ENCODE measurements at regions not wholly inside any gene's neighbourhood (a gene's known extent, or its start where the extent isn't known, plus 50 kb on each side); places are given as distances from the start of the nearest gene placed in this dataset.
"Not testable (repeated sequence)": the region's sequence is repeated elsewhere in the genome, so short reads cannot be mapped to it uniquely, and the experiment has no call there.

DNA sequence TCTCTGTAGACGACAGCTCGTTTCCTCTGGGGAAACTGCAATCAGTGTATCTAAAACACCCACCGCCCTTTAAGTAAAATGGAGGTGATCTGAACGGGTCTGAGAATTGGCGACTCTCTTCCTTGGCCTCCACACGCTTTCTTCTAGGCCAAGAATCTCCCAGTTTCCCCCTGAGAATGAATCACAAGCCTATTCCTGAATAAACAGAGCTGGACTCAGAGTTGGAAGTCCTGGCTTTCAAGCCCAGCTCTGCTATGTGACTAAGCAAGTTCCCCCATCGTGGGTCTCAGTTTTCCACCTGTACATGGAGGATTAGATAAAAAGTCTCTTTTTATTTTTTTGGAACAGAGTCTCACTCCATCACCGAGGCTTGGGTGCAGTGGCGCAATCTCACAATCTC, 200.4 kb downstream of the MN1 start:
- intact Hi-C loops (cut with DNase I): no loop called here
- no peak for ATAC-seq

DNA sequence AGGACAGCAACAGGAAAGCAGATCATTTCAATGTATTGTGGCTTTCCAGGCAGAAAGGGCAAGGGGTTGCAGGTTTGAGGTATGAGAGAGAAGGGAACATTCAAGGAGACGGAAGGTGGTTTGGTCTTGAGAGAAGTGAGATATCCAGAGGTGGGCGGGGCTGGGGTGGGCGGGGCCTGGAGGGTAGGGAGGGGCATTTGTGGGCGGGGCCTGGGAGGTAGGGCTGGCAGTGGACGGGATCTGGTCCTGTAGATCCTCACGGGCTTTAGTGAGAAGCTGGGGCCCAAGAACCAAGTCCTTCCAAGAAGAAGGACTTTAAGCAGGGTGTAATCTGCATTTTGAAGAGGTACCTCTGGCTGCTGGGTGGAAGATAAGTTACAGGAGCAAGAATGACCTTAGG, 199.2 kb downstream of the MN1 start:
- intact Hi-C loops (cut with DNase I): no loop called here
- DNase-seq (ENCODE audit: missing footprints) (no peak), ATAC-seq (no peak)

More for the DNA sequence above, 200.4 kb downstream of the MN1 start:
- no peak for DNase-seq (ENCODE audit: missing footprints)

DNA sequence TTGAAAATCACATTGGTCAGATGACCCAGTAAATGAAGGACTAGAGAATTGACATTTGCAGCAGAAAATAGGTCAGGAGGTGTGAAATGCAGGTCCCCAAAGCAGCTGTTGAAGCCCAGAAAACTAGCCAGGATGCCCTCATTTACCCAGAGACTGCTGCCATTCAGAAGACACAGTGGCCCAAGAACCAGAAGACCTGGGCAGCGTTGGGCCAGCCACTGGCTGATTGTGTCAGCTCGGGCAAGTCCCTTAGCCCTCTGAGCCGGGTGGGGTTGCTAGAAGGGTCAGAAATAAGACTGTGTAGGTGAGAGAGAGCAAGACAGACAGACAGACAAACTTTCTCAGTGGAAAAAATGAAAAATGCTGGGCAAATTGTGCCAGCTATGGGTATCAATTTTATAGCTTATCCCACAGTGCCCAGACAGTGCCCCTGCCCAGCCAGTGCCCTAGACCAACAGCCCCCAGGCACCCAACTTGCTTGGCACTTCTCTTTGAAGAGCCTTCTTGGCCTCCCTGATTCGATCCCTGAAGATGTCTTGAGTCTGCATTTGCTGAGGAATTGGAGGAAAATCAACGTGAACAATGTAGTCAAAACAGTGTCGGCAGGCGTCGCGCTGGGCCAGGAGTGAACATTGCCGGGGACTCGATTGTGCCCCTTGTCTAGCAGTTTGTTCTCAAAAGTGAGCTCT, 198.3 kb downstream of the MN1 start:
- DNase-seq (ENCODE audit: missing footprints) (no peak), ATAC-seq (no peak)
- intact Hi-C loops (cut with DNase I): no loop called here

DNA sequence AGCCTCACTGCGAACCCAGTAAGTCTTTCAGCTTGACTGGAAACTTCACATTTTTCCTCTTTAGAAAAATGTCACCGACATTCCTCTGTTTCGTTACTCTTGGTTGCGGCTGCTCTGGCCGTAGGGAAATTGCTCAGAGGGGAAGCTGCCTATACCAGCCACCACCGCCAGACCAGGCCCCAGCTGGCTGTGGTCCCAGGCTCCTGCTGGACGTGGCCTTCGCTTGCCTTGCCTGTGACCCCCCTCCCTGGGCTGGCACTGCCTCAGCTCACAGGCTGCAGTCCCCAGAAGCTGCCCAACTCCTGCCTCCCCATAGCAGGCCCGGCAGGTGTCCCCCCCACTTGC, 197.8 kb downstream of the MN1 start:
- intact Hi-C loops (cut with DNase I): no loop called here
- ATAC-seq (no peak), DNase-seq (ENCODE audit: missing footprints) (no peak)

DNA sequence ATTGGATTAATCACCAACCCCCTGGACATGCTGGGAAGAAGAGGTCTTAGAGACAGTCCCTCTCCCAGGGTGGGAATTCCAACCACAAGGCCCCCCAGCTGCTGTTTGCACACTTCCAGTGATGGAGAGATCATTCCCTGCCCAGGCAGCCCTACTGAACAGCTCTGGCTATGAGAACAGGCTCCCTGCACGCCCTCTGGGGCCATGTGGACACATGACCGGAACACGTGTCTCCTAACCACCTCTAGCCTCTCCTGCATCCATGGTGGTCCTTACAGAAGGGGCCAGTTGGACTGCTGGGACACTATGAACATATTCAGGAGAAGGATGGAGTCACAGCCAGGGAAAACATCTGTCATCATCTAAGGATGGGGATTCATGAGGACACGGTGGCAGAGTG, 196.2 kb downstream of the MN1 start:
- DNase-seq (ENCODE audit: missing footprints): no peak
- ATAC-seq: no peak
- intact Hi-C loops (cut with DNase I): no loop called here

DNA sequence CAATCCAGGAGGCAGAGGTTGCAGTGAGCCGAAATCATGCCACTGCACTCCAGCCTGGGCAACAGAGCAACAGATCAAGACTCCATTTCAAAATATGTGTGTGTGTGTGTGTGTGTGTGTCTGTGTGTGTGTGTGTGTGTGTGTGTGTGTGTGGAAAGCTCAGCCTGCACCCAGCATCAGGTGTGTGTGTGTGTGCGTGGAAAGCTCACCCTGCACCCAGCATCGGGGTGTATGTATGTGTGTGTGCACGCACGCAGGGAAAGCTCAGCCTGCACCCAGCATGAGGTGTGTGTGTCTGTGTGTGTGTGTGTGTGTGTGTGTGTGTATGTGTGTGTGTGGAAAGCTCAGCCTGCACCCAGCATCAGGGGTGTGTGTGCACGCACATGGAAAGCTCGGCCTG, 193.8 kb downstream of the MN1 start:
- DNase-seq (ENCODE audit: missing footprints); intact Hi-C loops (cut with DNase I); ATAC-seq: not testable (repeated sequence)

DNA sequence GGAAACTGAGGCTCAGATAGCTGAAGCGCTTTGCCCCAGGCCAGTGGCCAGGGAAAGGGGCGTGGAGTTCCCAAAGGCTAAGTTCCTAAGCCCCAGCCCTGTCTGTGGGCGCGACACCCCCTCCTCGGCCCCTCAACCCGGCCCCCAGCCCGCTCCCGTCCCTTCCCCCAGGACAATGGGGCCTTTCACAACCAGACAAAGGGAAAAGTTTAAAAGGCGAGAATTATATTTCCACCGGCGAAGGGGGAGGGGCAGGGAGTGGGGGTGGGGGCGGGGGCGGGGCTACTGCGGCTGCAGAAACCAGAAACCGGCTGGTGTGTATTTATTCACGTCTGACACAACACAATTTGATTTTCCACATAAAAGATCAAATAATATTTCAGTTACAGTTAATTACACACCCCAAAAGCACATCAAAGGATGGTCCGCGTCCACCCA, 192.1 kb downstream of the MN1 start:
- DNase-seq (ENCODE audit: missing footprints) (no peak), ATAC-seq (no peak)
- intact Hi-C loops (cut with DNase I): no loop called here

DNA sequence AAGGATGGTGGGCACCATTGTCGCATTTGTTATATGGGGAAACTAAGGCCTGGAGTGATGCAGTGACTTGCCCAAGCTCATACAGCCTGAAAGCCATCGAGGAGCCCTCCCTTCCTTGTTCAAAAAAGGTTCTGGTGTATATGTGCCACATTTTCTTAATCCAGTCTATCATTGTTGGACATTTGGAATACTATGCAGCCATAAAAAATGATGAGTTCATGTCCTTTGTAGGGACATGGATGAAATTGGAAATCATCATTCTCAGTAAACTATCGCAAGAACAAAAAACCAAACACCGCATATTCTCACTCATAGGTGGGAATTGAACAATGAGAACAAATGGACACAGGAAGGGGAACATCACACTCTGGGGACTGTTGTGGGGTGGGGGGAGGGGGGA, 191.4 kb downstream of the MN1 start:
- ATAC-seq; intact Hi-C loops (cut with DNase I); DNase-seq (ENCODE audit: missing footprints): not testable (repeated sequence)

DNA sequence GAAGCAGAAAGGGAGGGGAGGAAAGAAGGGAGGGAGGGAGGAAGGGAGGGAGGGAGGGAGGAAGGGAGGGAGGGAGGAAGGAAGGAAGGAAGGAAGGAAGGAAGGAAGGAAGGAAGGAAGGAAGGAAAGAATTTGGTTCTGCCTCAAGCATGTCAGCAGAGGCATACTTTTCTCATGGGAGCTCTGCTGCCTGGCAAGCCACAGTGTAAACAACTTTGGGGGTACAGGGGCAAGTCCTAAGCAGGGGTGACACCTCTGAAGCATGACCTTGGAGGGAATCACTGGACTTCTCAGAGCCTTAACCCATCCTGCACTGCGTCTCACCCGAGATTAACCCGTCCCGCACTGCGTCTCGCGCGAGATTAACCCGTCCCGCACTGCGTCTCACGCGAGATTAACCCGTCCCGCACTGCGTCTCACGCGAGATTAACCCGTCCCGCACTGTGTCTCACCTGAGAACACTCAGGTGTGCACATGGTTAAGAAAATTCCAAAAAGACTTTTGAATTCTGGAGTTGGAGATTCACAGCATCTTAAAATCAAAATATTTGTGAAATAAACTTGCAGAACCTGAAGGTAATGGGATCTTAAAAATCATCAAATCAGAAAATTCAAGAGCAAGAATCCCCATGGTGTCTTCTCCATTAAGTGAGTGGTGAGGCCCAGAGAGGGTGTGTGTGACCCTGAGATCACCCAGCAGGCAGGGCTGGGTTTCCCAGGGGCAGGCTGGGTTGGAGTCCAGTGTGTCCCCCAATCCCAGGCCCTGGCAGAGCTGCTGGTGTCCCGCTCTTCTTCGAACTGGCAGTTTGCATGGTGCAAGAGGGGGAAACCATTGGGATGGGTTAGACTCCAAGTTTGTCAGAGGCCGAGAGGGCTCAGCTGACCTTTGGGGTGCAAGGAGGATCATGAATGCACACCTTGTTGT, 190.4 kb downstream of the MN1 start:
- ATAC-seq (no peak), DNase-seq (ENCODE audit: missing footprints) (no peak)
- intact Hi-C loops (cut with DNase I): no loop called here

DNA sequence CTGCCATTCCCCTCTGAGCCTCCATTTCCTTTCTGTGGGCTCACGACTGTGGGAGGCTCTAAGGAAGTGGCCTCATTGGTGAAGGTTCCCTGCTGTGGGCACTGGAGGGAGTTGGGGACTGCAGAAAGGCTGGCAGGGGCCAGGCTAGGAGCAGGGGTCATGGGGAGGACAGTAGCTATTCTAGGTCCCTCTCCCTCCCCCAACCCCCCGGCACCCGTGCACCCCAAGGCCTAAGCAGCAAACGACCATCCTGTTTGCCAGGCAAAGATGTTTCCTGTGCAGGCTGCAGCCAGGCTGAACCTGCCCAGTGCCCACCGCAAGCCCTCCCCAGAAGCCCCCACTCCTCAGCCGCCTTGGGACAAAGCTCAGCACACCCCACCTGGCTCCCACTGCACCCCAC, 189.4 kb downstream of the MN1 start:
- intact Hi-C loops (cut with DNase I): no loop called here
- DNase-seq (ENCODE audit: missing footprints): no peak
- no peak for ATAC-seq

DNA sequence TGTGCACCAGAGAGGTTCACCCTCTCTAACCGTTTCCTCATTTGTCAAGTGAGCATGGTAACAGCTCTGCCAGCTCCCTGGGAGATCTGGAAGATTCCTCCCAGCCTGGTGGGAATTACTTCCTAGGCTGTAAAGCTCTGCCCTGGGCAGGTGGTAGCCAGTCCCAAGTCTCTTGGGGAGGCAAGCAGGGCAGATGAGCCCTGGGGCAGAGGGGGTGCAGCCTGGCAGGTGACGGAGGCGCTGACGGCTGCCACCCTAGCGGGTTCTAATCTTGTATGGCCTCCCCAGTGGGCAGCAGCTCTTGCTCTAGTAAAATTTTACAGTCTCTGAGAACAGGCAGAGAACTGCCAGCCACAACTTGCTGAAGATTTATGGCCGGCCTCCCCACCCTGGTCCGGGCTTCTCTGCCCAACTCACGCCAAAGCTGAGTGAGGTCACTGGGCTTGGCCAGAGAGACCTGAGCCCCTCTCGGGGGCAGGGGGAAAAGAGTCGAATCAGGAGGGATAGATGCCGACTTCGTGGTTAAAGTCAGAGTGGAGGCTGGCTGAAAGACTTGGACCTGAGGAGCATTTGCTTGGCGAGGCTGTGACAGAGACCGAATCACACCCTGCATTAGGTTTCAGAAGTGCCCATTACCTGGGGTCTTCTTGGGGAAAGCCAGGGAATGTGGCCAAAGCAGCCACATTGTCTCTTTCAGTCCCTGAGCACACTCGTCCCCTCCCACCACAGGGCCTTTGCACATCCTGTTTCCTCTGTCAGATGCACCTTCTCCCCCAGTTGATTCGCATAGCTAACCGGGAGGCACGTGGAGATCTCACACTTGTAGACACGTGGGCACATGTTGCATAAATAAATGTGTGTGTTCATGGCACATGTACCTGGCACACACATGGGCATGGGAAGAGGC, 188.2 kb downstream of the MN1 start:
- ATAC-seq (no peak), DNase-seq (ENCODE audit: missing footprints) (no peak)
- intact Hi-C loops (cut with DNase I): no loop called here

DNA sequence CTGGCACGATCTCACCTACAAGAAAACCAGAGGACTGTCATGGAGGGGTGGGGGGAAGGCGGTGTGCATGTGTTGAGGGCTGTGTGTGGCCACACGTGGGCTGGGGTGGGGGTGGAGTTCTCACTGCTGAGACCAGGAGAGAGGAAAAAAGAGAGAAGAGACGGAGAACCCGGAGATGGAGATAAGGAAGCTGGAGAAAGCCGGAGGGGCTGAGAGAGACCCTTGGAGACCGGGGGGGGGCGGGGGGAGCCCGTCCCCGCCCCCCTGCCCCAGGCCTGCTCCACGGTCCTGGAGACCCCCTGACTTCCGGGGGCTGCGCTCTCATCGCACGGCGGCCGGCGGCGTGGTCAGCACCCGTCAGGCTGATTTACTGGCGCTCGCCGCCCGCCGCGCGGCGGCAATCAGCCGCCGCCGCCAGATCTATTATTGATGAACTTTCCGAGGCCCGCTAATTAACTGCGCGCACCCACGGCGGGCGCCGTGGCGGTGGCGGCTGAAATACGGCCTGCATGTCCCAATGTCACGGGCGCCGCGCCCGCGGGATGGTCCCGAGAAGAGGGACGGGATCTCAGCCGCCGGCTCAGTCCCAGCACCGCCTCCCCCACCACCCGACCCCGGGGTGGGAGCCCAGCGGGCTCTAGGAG, 187.4 kb downstream of the MN1 start:
- no peak for DNase-seq (ENCODE audit: missing footprints)
- ATAC-seq: no peak
- intact Hi-C loops (cut with DNase I): no loop called here

DNA sequence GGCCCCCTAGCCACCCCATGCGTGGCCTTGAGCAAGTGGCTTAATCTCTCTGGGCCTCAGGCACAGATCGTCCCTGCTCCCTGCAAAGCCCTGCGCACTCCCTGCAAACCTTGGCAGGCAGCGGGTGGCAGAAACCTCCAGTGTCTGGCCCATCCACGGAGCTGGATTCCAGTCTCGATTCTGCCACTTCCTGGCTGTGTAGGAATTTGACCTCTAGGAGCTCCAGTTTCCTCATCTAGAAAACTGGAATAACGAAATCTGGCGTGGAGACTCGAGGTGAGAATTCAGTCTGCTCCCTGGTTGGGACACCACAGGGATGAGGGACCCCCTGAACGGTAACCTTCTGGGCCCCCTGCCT, 186.9 kb downstream of the MN1 start:
- no peak for ATAC-seq
- DNase-seq (ENCODE audit: missing footprints): no peak

DNA sequence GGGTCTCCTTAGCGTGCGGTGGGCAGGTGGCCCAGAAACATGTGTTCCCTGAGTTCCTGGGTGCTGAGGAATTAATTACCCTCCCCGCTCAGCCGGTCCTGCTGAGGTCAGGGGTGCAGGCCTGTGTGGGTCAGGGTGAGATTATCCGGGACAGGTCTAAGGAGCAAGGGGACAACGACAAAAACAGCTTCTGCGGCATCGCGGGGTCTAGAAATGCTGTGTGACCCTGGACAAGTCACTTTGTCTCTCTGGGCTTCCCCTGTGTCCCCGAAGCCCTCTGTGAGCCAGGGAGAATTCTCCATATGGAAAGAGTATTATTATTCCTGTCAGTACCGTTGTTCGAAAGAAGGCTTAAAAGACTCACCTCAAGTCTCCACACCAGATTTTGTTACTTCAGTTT, 186.1 kb downstream of the MN1 start:
- intact Hi-C loops (cut with DNase I): no loop called here

More for the DNA sequence above, 186.9 kb downstream of the MN1 start:
- intact Hi-C loops (cut with DNase I): no loop called here

DNA sequence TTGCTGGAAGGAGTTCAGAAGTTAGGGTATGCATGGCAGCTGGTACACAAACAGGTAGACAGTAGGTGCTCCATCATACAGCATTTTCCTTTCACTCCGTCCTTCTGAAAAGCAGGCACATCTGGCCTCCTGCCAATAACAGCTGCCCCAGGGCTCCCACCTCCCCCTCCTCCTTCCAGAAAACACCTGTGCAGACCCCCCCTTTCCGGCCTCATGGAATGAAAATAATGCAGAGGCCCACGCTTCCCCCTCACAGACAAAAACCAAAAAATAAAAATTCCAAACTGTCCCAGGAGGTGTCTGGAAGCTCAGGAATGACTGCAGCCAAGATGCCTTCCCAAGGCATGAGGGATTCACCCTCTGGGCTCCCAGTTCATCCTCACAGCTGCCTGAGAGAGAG, 185.5 kb downstream of the MN1 start:
- ATAC-seq (no peak), DNase-seq (ENCODE audit: missing footprints) (no peak)
- intact Hi-C loops (cut with DNase I): no loop called here

More for the DNA sequence above, 186.1 kb downstream of the MN1 start:
- ATAC-seq: no peak
- no peak for DNase-seq (ENCODE audit: missing footprints)

DNA sequence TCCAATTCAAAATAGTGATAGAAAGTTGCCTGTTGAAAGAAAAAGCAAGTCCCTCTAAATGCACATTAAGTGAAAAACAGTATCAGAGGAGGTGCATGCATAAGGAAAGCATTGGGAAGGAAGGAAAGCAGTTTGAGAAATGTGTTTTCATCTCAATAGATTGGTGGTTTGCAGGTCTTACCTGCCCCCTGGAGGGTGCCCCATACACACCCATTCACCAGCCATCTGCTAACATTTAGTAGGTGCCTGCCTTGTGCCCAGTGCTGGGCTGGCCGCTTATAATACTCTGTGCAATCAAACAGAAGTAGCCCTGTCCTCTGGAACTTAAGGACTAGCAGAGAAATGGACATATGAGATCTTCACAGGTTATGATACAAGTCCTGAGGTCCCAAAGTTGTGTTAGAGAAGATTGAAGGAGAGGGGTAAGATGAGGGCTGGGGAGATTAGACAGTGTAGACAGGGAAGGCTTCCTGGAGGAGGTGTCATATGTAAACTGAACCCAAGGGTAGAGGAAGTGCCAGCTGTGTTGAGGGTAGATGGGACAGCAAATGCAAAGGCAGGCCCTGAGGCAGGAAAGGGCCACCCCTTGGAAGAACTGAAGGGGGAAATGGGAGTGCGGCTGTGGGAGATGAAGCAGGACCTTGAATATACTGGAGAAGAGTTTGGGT, 184.2 kb downstream of the MN1 start:
- ATAC-seq: no peak
- intact Hi-C loops (cut with DNase I): no loop called here

DNA sequence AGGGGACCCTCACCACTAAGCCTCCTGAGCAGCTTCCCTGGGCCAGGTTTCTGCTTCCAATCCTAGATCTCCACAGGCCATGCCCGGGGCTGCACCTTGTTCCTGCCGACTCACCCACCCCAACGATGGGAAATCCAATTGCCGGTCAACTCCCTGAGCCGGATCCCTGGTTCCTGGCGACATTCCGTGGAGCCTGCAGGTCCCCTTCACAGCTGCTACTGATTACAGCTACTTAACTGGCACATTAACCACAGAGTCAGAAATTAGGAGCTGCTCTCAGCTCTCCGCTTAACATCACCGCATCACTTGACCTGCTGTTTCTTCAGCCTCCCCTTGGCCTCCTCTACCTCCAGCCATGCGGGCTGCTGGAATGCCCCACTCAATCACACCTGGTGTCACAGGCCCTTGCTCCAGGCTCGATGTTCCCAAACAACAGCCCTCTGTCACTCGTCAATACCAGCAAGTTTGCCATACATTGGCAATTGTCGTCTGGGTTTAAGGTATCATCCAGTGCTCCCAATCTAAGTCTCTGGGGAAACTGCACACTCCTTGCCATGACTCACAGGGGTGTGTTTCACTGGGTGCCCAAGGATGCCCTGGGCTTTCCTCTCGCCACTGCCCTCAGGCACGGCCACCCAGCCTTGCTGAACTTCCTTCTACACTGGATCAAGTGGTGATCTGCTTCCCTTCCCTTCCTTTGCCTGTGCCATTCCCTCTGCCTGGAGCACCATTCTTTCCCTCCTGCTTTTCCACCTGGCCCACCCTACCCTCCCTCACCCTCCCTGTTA, 181.0 kb downstream of the MN1 start:
- ATAC-seq (no peak), DNase-seq (ENCODE audit: missing footprints) (no peak)
- intact Hi-C loops (cut with DNase I): loop anchor here (10.0 kb wide), 1 partner anchor 866 kb away; no protein-coding TSS in a partner anchor

More for the DNA sequence above, 184.2 kb downstream of the MN1 start:
- no peak for DNase-seq (ENCODE audit: missing footprints)

Data from Right ventricle myocardium inferior (tissue), 1 donor.